GM12878 (cell line): ENCODE measurements at regions not wholly inside any gene's neighbourhood (a gene's known extent, or its start where the extent isn't known, plus 50 kb on each side); places are given as distances from the start of the nearest gene placed in this dataset.

Experiments
- ATAC-seq: fragments of 200-7000 bp; cut with Tn5 transposase; 3 replicates; pipeline ENCODE4 v1.9.1; 2020; ENCODE audit warnings: mild to moderate bottlenecking, moderate library complexity
- BruUV-seq: library from RNA; stranded (reverse); fragments of 400-500 nt; replicated peaks from 2 replicates; lab custom pipeline; 2021; lab: Mats Ljungman, UMichigan
- CTCF ChIA-PET: fragments of 300-600 bp; sonication (Branson Sonifier 250); formaldehyde crosslinking; extraction: SDS; loops from one replicate; lab custom pipeline; 2021; ENCODE audit warnings: inconsistent platforms; lab: Yijun Ruan, JAX
- POLR2A ChIA-PET: fragments of 350-600 bp; formaldehyde crosslinking; extraction: SDS; loops from one replicate; lab custom pipeline; 2021; ENCODE audit warnings: inconsistent platforms; lab: Charles Lee
- RAD21 ChIA-PET: fragments of 300-600 bp; sonication (Branson Sonifier 250); formaldehyde crosslinking; loops from one replicate; lab custom pipeline; 2023; ENCODE audit warnings: antibody characterized with exemption; ENCODE audit not compliant: unreplicated experiment; lab: Charles Lee
- SMC1A ChIA-PET: fragments of 300-600 bp; sonication (Branson Sonifier 250); formaldehyde crosslinking; loops from one replicate; lab custom pipeline; 2023; ENCODE audit not compliant: unreplicated experiment, uncharacterized antibody; lab: Charles Lee
- DNase-seq: peaks from one replicate; pipeline ENCODE4 v3.0.0-alpha.2; 2011; ENCODE audit warnings: low read depth, low spot score
- FAIRE-seq: peaks from 3 replicates; lab custom pipeline; 2011; peaks lifted over from hg19 to GRCh38; lab: Jason Lieb, UNC
- H2AFZ ChIP-seq: 2 replicates; pipeline ENCODE4 v1.6.0; 2011; ENCODE audit warnings: low read depth, low read length, control low read depth; ENCODE audit not compliant: control insufficient read depth
- H3K27ac ChIP-seq: 2 replicates; pipeline ENCODE4 v1.5.1; 2011; ENCODE audit warnings: control low read depth; ENCODE audit not compliant: control insufficient read depth, insufficient read depth
- H3K27me3 ChIP-seq, 2 experiments: replicated peaks in 1 of 2; 2 replicates each; pipeline versions ENCODE4 v1.6.0 to v1.6.1; 2011; ENCODE audit warnings: low read length in 1 of 2; ENCODE audit not compliant: control insufficient read depth in 2 of 2, insufficient read depth in 2 of 2
- H3K36me3 ChIP-seq, 2 experiments: 2 replicates each; pipeline ENCODE4 v1.5.1; 2011; ENCODE audit warnings: low read length in 1 of 2; ENCODE audit not compliant: control insufficient read depth in 2 of 2, insufficient read depth in 2 of 2
- H3K4me1 ChIP-seq: 2 replicates; pipeline ENCODE4 v1.6.1; 2011; ENCODE audit warnings: mild to moderate bottlenecking, low read length, moderate library complexity, mixed read lengths; ENCODE audit not compliant: control insufficient read depth, insufficient read depth
- H3K4me2 ChIP-seq: 2 replicates; pipeline ENCODE4 v1.6.0; 2011; ENCODE audit warnings: control low read depth; ENCODE audit not compliant: control insufficient read depth, insufficient read depth
- H3K4me3 ChIP-seq: fragments of 200-600 bp; sonication (generic); 2 replicates; pipeline ENCODE4 v1.5.1; 2016
- H3K79me2 ChIP-seq: 2 replicates; pipeline ENCODE4 v1.6.0; 2011; ENCODE audit warnings: low read length; ENCODE audit not compliant: control insufficient read depth, insufficient read depth
- H3K9ac ChIP-seq: 2 replicates; pipeline ENCODE4 v1.8.0; 2011; ENCODE audit warnings: low read length, control low read depth, mixed read lengths; ENCODE audit not compliant: control insufficient read depth, insufficient read depth
- H3K9me3 ChIP-seq: replicated peaks from 3 replicates; pipeline ENCODE4 v1.5.1; 2011; ENCODE audit warnings: mild to moderate bottlenecking, low read length; ENCODE audit not compliant: control insufficient read depth, insufficient read depth
- H4K20me1 ChIP-seq: 2 replicates; pipeline ENCODE4 v1.6.0; 2011; ENCODE audit not compliant: control insufficient read depth, insufficient read depth
- HDAC6 ChIP-seq: fragments of 200-600 bp; sonication (generic); IDR thresholded peaks from one replicate; pipeline ENCODE4 v1.8.0; 2017; ENCODE audit warnings: antibody characterized with exemption; ENCODE audit not compliant: unreplicated experiment
- RUNX3 ChIP-seq: IDR thresholded peaks from 2 replicates; pipeline ENCODE4 v1.6.1; 2012; ENCODE audit warnings: low read length, inconsistent platforms
- ZBTB11 ChIP-seq: fragments of 450-650 bp; formaldehyde crosslinking; IDR thresholded peaks from 2 replicates; pipeline ENCODE4 v1.5.0; 2022; ENCODE audit warnings: mild to moderate bottlenecking, missing genetic modification characterization
- in situ Hi-C: fragments of 300-500 bp; cut with MboI; formaldehyde crosslinking; loops from 9 replicates; pipeline ENCODE4 v1.14.3; 2018; ENCODE audit warnings: mixed read lengths
- intact Hi-C: fragments of 100-400 bp; cut with micrococcal nuclease; formaldehyde crosslinking; loops from one replicate; pipeline ENCODE4 v1.14.2; 2022; ENCODE audit not compliant: unreplicated experiment

DNA sequence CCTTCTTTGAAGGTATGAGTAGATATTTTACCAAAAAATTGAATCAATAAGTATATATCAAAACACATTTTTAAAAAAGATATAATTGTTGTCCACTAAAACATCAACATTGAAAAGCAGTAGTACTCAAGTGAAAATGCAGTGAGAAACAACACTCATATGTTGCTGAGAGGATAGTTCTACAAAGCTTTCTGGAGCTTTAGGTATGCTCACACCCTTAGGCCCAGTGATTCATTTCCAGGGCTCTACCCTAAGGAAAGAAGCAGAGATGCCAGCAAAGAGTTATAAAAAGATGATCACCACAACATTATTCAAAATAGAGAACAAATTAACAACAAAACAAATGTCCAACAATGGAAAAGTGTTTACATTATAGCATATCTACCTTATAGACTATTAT is 197.3 kb upstream of the CCDC150 start:
- ATAC-seq = peak; percentile 54
- Histone ChIP-seq H3K4me3 (no peak overlapping the region), H3K27ac (peak overlapping the region; percentile 28; the same call in 1 of the 2 replicates), H3K79me2 (no peaks in the 10 kb centered on the region), H3K9ac (no peak overlapping the region), H2AFZ (no peak overlapping the region), H3K9me3 (peaks cover 1% of the 10 kb centered on the region; the same call in 1 of the 3 replicates), H3K36me3 (no peaks in the 10 kb centered on the region), H4K20me1 (no peaks in the 10 kb centered on the region), H3K4me1 (peaks cover 22% of the 10 kb centered on the region), H3K4me2 (no peak overlapping the region), H3K27me3 (no peaks in the 10 kb centered on the region)
- intact Hi-C loops = no loop called here
- SMC1A ChIA-PET = interaction anchor here (0.7 to 2.9 kb wide), 14 partner anchors 11 to 364 kb away, joined by 3 to 28 read pairs (median 5); no protein-coding TSS in a partner anchor
- RAD21 ChIA-PET = interaction anchor here (0.7 to 2.8 kb wide), 9 partner anchors 10 to 144 kb away, joined by 3 to 32 read pairs (median 5); no protein-coding TSS in a partner anchor
- TF ChIP-seq ZBTB11 (CRISPR knock-in tag) = no peak
- no peak for TF ChIP-seq RUNX3
- TF ChIP-seq HDAC6 = no peak
- CTCF ChIA-PET = interaction anchor here (1.0 to 1.5 kb wide), 6 partner anchors 9 to 62 kb away, joined by 3 to 15 read pairs (median 5); no protein-coding TSS in a partner anchor
- DNase-seq = no peak
- in situ Hi-C loops = no loop called here
- BruUV-seq = no TSS peak
- FAIRE-seq = no peak
- POLR2A ChIA-PET = interaction anchor here (0.8 to 2.1 kb wide), 4 partner anchors 10 to 37 kb away, joined by 3 to 10 read pairs (median 4); no protein-coding TSS in a partner anchor
